GM18861 (cell line): ENCODE measurements at regions not wholly inside any gene's neighbourhood (a gene's known extent, or its start where the extent isn't known, plus 50 kb on each side); places are given as distances from the start of the nearest gene placed in this dataset.
"Not testable (repeated sequence)": the region's sequence is repeated elsewhere in the genome, so short reads cannot be mapped to it uniquely, and the experiment has no call there.

ENCODE experiments used
- ATAC-seq: cut with Tn5 transposase; IDR thresholded peaks from one replicate; pipeline ENCODE4 v1.9.1; 2021; ENCODE audit not compliant: unreplicated experiment

GRCh38 chr12:19624491-19624890 is 185.2 kb downstream of the AEBP2 start:
- no peak for ATAC-seq

GRCh38 chr12:19625551-19625950 is 186.3 kb downstream of the AEBP2 start:
- not testable (repeated sequence) for ATAC-seq

GRCh38 chr12:19627719-19628118 is 188.4 kb downstream of the AEBP2 start:
- no peak for ATAC-seq

GRCh38 chr12:19630536-19630935 is 191.2 kb downstream of the AEBP2 start:
- no peak for ATAC-seq

GRCh38 chr12:19633194-19633593 is 193.9 kb downstream of the AEBP2 start:
- no peak for ATAC-seq

GRCh38 chr12:19633641-19634040 is 194.3 kb downstream of the AEBP2 start:
- no peak for ATAC-seq

GRCh38 chr12:19639781-19640415 is 200.6 kb downstream of the AEBP2 start:
- ATAC-seq = no peak

- ATAC-seq = no peak
Measured at GRCh38 chr12:19641235-19642080, 202.2 kb downstream of the AEBP2 start.

GRCh38 chr12:19642345-19642744 is 203.1 kb downstream of the AEBP2 start:
- no peak for ATAC-seq

- no peak for ATAC-seq
Measured at GRCh38 chr12:19643635-19644034, 204.3 kb downstream of the AEBP2 start.

- no peak for ATAC-seq
Measured at GRCh38 chr12:19644571-19644970, 205.3 kb downstream of the AEBP2 start.

GRCh38 chr12:19645823-19646222 is 206.5 kb downstream of the AEBP2 start:
- no peak for ATAC-seq

- ATAC-seq = no peak
Measured at GRCh38 chr12:19646599-19646998, 207.3 kb downstream of the AEBP2 start.

GRCh38 chr12:19647806-19648556 is 208.7 kb downstream of the AEBP2 start:
- no peak for ATAC-seq

GRCh38 chr12:19648591-19648990 is 209.3 kb downstream of the AEBP2 start:
- no peak for ATAC-seq

- ATAC-seq = no peak
Measured at GRCh38 chr12:19652386-19652785, 213.1 kb downstream of the AEBP2 start.

GRCh38 chr12:19654650-19655376 is 215.5 kb downstream of the AEBP2 start:
- no peak for ATAC-seq

GRCh38 chr12:19657118-19657731 is 217.9 kb downstream of the AEBP2 start:
- ATAC-seq = no peak

GRCh38 chr12:19657732-19658130 is 218.4 kb downstream of the AEBP2 start:
- no peak for ATAC-seq

- no peak for ATAC-seq
Measured at GRCh38 chr12:19659086-19659485, 219.8 kb downstream of the AEBP2 start.

- ATAC-seq = no peak
Measured at GRCh38 chr12:19659501-19659900, 220.2 kb downstream of the AEBP2 start.
